Testis (tissue), 2 donors: ENCODE measurements at regions not wholly inside any gene's neighbourhood (a gene's known extent, or its start where the extent isn't known, plus 50 kb on each side); places are given as distances from the start of the nearest gene placed in this dataset.

Experiments
- POLR2A ChIP-seq: fragments of 450-650 bp; IDR thresholded peaks from one replicate; pipeline ENCODE4 v1.6.1; 2017; ENCODE audit warnings: antibody characterized with exemption, mild to moderate bottlenecking, moderate library complexity
- TF ChIP-seq, protein P1 (sequence below), 3 experiments: fragments of 450-650 bp in 2 of 3; fragments of 200-600 bp in 1 of 3; sonication (generic) in 1 of 3; IDR thresholded peaks; one replicate each; pipeline ENCODE4 v1.5.1; 2016 to 2019; ENCODE audit warnings: antibody characterized with exemption in 3 of 3, mild to moderate bottlenecking in 2 of 3, moderate library complexity in 1 of 3

DNA sequence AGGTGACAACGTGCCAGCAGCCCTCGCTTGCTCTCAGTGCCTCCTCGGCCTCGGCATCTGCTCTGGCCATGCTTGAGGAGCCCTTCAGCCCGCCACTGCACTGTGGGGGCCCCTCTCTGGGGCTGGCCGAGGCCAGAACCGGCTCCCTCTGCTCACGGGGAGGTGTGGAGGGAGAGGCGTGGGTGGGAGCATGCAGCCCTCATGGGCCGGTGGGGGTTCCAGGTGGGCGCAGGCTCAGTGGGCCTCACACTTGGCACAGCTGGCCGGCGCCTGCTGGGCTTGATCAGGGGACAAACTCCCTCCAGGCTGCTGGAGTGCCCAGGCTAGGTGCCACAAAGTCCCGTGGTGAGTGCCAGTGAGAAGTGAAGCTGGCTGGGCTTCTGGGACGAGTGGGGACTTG, 566.6 kb upstream of the ID4 start:
- TF ChIP-seq, protein P1, sequence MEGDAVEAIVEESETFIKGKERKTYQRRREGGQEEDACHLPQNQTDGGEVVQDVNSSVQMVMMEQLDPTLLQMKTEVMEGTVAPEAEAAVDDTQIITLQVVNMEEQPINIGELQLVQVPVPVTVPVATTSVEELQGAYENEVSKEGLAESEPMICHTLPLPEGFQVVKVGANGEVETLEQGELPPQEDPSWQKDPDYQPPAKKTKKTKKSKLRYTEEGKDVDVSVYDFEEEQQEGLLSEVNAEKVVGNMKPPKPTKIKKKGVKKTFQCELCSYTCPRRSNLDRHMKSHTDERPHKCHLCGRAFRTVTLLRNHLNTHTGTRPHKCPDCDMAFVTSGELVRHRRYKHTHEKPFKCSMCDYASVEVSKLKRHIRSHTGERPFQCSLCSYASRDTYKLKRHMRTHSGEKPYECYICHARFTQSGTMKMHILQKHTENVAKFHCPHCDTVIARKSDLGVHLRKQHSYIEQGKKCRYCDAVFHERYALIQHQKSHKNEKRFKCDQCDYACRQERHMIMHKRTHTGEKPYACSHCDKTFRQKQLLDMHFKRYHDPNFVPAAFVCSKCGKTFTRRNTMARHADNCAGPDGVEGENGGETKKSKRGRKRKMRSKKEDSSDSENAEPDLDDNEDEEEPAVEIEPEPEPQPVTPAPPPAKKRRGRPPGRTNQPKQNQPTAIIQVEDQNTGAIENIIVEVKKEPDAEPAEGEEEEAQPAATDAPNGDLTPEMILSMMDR (IDR thresholded peaks at IDR 0.05): no peak
- TF ChIP-seq POLR2A: no peak
